ENCODE measurements at regions not wholly inside any gene's neighbourhood (a gene's known extent, or its start where the extent isn't known, plus 50 kb on each side); places are given as distances from the start of the nearest gene placed in this dataset.

DNA sequence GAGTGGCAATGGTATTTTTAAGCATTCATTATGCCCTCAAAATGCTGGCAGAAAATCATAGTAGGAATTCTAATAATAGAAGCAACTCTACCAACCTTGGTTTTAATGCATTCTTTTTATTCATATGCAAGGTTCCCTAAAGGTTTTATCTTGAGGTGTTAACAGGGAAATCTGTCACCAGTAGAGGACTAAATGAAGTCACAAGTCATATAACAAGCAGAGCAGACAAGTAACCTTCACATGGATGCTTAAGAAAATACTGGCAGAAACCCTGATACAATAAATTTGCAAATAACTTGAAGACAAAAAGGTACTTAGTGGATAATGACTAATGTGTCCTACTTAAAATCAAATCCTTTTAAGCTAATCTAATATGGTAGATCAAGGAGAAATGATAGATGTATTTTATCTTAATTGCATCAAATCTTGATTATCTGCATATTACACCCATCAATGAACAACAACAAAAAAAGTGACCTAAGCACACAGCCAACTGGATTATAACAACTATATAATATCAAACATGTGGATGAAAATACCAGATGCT is 73.3 kb downstream of the RFC3 start:
- TF ChIP-seq, protein P1, sequence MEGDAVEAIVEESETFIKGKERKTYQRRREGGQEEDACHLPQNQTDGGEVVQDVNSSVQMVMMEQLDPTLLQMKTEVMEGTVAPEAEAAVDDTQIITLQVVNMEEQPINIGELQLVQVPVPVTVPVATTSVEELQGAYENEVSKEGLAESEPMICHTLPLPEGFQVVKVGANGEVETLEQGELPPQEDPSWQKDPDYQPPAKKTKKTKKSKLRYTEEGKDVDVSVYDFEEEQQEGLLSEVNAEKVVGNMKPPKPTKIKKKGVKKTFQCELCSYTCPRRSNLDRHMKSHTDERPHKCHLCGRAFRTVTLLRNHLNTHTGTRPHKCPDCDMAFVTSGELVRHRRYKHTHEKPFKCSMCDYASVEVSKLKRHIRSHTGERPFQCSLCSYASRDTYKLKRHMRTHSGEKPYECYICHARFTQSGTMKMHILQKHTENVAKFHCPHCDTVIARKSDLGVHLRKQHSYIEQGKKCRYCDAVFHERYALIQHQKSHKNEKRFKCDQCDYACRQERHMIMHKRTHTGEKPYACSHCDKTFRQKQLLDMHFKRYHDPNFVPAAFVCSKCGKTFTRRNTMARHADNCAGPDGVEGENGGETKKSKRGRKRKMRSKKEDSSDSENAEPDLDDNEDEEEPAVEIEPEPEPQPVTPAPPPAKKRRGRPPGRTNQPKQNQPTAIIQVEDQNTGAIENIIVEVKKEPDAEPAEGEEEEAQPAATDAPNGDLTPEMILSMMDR (conservative IDR thresholded peaks at IDR 0.05; ENCODE audit: low read depth): no peak
- no peak overlapping the region for H3K27ac ChIP-seq
- CTCF ChIA-PET: no interaction called here
- POLR2A ChIA-PET (ENCODE audit: low non-redundant PET): no interaction called here
- DNase-seq (ENCODE audit: low spot score): no peak

DNA sequence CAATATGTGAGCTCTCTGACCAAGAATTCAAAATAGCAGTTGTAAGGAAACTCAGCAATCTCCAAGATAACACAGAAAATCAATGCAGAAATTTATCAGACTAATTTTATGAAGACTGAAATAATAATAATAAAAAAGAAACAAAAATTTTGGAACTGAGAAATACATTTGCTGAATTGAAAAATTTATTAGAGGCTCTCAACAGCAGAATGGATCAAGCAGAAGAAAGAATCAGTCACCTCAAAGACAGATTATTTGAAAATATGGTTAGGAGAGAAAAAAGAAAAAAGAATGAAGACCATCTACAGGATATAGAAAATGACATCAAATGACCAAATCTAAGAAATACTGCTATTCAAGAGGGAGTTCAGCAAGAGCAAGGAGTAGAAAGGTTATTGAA is 75.6 kb downstream of the RFC3 start:
- ChIA-PET POLR2A (ENCODE audit: low non-redundant PET) (no interaction called here), CTCF (no interaction called here)
- DNase-seq (ENCODE audit: low spot score): no peak
- no peak overlapping the region for H3K27ac ChIP-seq
- TF ChIP-seq, protein P1 (conservative IDR thresholded peaks at IDR 0.05; ENCODE audit: low read depth): no peak

DNA sequence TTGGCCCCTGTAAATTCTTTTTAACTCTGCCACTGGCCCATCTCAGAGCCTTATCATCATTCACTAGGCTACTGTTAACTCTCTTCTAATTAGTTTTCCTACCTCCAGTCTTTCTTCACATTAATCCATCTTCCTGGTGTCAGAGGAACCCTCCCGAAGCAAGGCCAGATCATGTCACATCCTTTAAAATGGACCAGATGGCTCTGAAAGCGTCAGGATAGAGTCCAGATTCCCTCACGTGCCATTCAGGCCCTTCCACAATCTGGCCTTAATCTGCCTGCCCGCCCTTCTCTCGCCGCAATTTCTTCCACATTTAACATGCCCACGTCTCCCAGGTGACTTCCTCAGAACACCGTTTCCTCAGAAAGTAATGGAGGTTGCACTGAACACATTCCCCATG is 86.5 kb downstream of the RFC3 start:
- TF ChIP-seq, protein P1 (conservative IDR thresholded peaks at IDR 0.05; ENCODE audit: low read depth): no peak
- ChIA-PET POLR2A (ENCODE audit: low non-redundant PET) (no interaction called here), CTCF (no interaction called here)
- DNase-seq (ENCODE audit: low spot score): no peak
- H3K27ac ChIP-seq: no peak overlapping the region

DNA sequence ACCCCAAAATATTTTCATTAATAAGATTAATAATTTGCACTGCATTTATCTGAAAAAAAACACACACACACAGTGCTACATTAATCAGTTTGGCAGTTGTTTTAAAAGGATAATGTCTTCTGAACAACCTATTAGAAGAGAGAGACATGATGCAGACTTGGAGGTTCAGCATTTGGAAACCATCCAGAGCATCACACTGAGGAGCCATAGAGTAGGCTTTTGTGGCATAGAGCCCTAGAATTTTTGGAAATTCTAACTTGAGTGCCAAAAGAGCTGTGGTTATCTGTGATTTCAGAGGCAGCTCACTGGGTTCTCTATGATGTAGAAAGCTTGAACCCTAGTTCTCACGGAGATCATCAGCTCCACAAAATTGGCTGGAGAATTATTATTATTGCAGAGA is 90.2 kb downstream of the RFC3 start:
- no peak for DNase-seq (ENCODE audit: low spot score)
- TF ChIP-seq, protein P1 (conservative IDR thresholded peaks at IDR 0.05; ENCODE audit: low read depth): no peak
- ChIA-PET POLR2A (ENCODE audit: low non-redundant PET) (no interaction called here), CTCF (no interaction called here)
- no peak overlapping the region for H3K27ac ChIP-seq

DNA sequence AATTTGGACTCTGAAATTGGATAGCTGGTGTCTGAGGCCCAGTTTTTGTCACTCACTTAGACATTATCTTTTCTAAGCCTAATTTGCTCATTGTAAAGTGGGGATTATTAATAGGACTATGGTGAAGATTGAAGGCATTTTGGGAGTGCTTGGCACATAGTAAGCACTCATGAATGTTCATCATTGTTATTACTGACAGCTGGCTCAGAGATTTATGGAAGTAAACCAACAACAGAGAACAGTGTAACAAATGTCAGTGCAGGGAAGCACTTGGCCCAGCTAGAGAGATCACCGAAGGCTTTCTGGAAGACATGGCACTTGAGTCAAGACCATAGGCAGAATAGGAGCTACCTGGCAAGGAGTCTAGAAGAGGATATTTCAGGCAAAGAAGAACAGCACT is 92.3 kb downstream of the RFC3 start:
- no peak overlapping the region for H3K27ac ChIP-seq
- no peak for DNase-seq (ENCODE audit: low spot score)
- CTCF ChIA-PET: no interaction called here
- TF ChIP-seq, protein P1 (conservative IDR thresholded peaks at IDR 0.05; ENCODE audit: low read depth): no peak
- POLR2A ChIA-PET (ENCODE audit: low non-redundant PET): no interaction called here

DNA sequence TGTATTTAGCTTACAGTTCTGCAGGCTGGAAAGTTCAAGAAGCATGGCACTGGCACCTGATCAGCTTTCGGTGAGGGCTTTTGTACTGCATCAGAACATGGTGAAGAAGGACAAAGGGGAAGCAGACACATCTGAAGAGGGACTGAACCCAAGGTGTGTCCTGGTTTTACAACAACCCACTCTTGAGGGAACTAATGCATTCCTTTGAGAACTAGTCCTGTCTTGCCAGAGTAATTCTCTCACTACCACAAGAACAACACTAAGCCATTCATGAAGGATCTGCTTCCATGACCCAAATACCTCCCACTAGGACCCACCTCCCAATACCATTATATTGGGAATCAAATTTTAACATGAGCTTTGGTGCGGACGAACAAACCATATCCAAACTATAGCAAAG is 93.6 kb downstream of the RFC3 start:
- CTCF ChIA-PET: no interaction called here
- DNase-seq (ENCODE audit: low spot score): peak; percentile 2
- H3K27ac ChIP-seq: no peak overlapping the region
- POLR2A ChIA-PET (ENCODE audit: low non-redundant PET): no interaction called here
- TF ChIP-seq, protein P1 (conservative IDR thresholded peaks at IDR 0.05; ENCODE audit: low read depth): no peak

DNA sequence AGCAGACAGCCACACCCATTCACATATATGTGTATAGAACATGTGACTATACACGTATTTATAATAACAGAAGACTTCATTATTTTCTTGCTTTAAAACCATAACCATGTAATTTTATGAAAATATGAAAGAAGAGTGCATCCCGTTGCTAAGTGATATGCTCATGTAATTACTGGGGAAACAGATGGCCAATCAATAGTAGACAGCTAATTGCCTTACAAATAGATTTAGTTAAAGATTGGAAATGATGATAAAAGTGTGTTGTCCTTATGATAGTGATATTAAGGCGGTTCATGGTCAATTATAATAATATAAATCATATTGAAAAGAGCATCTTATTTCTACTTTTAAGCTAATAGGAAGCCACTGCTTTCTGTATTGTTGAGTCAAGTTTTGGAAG is 95.9 kb downstream of the RFC3 start:
- CTCF ChIA-PET: no interaction called here
- no peak overlapping the region for H3K27ac ChIP-seq
- POLR2A ChIA-PET (ENCODE audit: low non-redundant PET): no interaction called here
- TF ChIP-seq, protein P1 (conservative IDR thresholded peaks at IDR 0.05; ENCODE audit: low read depth): no peak
- no peak for DNase-seq (ENCODE audit: low spot score)

Data from RWPE1 (cell line).